GM19324 (cell line): ENCODE measurements at regions not wholly inside any gene's neighbourhood (a gene's known extent, or its start where the extent isn't known, plus 50 kb on each side); places are given as distances from the start of the nearest gene placed in this dataset.

Source experiments
- ATAC-seq: cut with Tn5 transposase; IDR thresholded peaks from one replicate; pipeline ENCODE4 v1.9.1; 2021; ENCODE audit warnings: mild to moderate bottlenecking, moderate library complexity; ENCODE audit not compliant: unreplicated experiment, low FRiP score

GRCh38 chr2:138171244-138171643 is 207.0 kb downstream of the HNMT start:
- ATAC-seq, result no peak

DNA sequence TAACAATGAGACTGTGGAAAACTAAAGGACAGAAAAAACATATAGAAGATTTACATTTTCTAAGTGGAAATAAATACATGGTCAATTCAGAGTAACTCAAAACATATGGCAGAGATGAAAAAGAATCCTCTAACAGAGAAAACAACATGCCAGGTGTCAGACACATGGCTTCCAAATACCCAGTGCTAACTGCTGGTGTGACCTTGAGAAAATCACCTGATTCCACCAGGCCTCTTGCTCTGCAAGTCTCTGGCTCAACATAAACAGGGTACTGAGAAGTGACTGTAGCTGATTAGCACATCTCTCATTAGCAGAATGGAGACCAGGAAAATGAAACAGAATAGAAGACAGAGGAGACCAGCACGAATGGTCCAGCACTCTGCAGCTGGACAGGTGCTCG is 210.8 kb downstream of the HNMT start:
- no peak for ATAC-seq

- no peak for ATAC-seq
Measured at GRCh38 chr2:138176862-138177439, 212.7 kb downstream of the HNMT start.

- no peak for ATAC-seq
Measured at GRCh38 chr2:138177693-138178092, 213.4 kb downstream of the HNMT start.

DNA sequence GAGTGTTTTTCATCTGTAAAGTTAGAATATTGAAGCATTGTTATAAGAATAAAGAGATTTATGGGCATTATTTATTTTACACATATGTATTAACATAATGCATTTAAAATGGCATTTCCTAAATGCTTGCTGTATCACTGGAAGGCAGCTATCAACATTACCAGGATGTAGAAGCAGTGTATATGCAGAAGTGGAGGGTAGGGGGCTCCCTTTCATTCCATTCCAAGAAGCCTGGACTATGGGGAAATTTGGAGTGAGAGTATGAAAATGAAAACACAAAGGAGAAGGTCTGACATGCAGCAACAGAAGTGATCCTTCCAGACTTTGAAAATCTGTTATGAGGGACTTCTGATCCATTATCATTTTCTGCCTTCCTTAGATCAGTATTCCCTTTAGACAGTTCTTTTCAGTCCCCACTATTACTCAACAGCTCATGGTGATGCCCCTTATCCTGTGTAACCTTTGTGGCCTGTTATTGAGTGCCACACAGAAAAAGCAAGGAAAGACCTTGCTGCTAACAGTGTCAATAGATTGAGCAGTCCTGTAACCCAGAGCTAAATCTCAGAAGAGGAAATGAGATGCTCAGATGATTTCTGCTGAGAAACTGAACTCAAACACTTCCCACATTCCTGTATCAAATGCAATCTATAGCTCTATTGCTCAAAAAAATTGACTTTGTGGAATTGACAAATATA is 216.6 kb downstream of the HNMT start:
- ATAC-seq, result no peak

DNA sequence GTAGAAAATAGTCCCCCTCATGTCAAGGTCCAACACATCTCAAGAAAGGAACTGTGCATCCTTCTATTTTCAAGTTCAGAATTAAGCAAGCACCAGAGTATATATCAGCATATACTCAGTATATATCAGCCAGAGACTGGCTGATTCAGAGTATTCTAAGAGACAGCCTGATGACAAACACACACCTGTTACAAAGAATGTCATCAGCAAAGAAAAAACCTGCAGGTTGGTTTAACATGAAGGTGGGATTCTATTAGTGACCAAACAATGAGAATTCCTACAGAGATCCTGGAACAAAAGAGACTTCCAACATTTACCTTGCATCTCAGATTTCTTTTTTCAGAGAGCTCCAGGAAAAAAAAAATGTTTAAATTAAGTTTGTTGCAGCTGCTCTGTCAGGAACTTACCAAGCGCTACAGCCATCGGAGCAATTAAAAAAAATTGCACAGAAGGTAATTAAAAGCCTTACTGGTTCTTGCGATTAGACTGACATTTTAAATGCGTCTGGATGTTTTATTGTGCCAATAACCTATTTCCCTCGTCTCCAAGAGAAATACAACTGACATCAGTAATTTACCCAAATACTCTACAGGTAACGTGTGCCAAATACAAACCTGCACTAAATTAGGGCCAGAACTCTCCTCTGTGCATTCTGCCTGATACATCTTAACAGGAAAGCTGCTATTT is 218.1 kb downstream of the HNMT start:
- no peak for ATAC-seq

GRCh38 chr2:138182937-138183312 is 218.7 kb downstream of the HNMT start:
- no peak for ATAC-seq

DNA sequence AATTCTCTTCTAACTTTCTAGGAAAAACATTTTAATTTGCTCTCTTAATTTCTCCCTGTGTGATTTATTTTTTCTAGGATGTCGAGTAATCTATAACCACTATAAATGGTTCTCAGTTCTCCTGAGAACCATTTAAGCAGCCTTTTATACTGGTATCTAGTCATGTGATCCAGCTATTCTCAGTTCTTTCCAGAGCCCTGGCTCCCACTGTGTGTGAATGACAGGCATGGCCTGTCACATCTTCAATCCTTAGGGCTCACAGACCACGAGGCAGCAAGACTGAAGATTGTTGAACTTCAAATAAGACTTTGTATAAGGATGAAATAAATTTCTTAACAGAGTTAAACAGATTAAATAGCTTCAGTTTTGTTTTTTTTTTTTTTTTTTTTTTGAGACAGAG is 219.4 kb downstream of the HNMT start:
- no peak for ATAC-seq

DNA sequence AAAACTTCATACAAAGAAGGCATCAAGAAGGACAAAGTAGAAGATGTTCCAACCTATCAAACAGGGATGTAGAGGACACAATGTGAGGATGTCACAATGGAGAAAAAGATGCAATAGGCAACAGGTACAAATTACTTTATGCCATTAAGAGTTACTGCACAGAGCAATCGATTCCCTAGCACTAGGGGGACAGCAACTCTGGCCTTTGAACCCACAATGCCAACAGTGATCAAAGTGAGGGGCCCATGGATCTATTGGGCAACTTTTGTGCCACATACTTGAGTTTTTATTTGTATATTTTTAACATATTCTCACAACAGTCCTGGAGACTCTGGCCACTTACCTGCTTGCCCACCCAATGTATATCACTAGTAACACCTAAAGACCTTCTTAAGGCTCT is 220.2 kb downstream of the HNMT start:
- ATAC-seq, result no peak

DNA sequence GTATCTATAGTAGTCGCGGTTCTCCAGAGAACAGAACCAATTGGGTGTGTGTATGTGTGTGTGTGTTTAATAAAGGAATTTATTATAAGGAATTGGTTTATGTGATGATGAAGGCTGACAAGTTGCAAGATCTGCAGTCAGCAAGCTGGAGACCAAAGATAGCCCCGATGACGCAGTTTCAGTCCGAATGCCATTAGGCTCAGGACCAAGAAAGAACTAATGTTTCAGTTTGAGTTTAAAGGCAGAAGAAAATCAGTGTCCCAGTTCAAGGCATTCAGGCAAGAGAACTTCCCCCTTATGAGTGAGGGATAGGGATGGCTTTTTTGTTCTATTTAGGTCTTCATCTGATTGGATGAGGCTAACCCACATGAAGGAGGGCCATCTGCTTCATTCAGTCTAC is 221.6 kb downstream of the HNMT start:
- no peak for ATAC-seq

DNA sequence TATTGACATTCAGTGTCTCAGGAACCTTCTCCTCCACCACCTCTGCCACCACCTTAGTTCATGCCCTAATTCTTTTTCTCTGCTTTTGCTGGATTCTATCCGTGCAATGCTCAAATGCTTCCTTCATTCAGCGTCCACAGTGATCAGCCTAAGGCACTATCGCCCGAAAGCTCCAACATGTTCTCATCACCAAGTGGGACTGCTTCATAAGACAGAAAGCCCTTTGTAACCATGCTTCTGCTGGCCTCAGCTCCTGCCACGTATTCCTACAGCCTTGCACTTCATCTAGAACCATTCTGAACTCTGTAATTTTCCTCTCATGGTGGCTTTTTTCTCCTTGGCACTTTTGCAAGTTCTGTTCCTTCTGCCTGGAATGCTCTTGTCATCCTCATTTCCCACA is 222.9 kb downstream of the HNMT start:
- ATAC-seq, result no peak

- no peak for ATAC-seq
Measured at GRCh38 chr2:138190999-138191398, 226.7 kb downstream of the HNMT start.

DNA sequence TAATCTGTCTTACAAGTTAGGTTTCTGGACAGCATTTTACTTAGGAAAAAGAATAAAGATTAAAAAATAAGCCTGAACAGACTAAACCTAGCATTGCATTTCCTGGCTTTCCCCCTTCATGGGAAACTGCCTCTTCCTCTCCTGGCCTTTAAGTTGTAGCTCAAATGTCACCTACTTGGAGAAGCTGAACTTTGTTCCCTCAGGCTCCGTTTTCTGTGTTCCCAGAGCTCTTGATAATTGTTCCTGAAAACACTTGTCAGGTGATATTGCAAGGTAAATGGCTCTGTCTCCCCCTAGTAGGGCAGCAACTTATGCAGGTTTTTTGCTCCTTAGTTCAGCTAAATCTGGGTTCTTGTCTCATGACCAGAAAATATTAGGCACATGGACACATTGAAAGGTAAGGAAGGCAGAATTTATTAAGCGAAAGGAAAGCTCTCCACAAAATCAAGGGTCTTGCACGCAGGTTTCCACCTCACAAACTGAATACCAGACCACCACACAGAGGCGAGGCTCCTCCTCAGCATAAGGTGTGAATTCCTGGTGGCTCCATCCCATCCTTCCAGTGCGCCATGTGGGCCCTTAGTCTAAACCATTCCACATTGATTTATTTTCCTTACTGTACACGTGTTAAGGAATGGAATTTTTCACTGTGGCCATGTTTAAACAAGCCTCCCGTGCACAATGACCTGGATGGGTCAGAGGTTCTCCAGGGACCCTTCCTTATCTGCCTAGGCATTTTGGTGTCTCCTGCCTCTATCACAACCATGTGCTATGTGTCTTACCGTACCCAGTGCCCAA is 229.3 kb downstream of the HNMT start:
- no peak for ATAC-seq

DNA sequence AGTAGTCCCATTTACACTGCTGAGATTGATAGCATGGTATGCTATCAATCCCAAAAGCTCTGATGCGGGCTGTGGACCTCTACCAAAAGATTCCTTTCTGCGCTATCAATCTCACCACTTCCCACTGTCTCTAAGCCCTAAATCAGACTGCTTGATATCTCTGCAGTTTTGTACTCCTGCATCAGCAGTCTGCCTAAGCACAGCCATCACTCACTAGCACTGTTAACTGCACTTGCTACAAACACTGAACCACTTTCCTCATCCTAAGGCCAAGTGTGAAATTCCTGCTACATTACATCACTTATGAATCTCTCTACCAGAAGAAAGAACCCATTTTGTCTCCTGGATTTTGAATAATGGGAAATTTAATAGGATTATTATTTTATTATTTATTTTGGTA is 237.0 kb downstream of the HNMT start:
- ATAC-seq, result no peak

- no peak for ATAC-seq
Measured at GRCh38 chr2:138202762-138203161, 238.5 kb downstream of the HNMT start.

GRCh38 chr2:138205281-138205680 is 241.0 kb downstream of the HNMT start:
- ATAC-seq, result no peak

DNA sequence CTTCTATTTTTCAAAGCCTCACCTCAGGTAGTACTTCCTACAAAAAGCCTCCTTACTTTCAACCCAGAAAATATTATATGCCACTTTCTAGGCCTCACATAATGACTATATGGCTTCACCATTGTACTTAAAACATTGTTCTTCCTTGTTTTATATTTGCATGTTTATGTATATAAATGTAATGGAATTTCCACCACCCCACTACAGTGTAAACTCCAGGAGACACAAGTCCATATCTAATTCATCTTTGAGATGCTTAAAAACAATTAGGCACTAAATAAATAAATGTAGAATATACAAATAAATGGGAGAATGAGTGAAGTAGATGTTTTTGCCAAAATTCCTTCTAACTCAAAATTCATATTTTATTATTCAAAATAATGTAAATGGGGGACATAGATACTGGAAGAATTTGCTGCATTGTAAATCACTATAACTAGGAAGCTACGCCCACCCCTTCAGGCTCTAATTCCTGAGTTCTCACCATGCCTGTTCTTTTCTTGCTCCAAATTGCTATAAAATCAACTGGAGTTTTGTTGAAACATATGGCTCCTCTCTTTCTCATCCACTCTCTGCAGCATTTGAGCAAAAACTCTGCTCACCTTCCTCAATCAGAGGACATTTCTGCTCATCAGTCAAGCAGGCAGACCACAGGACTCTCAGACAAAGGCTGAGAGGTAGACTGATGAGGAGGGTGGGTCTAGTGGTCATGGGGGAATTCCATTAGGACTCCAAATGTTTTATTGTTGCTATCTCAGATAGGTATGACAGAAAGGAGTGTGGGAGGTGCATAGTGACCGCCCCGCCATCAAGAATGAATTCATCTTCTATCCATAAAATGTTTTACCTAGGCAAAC is 243.0 kb downstream of the HNMT start:
- ATAC-seq, result no peak

GRCh38 chr2:138209009-138209408 is 244.7 kb downstream of the HNMT start:
- ATAC-seq, result no peak

DNA sequence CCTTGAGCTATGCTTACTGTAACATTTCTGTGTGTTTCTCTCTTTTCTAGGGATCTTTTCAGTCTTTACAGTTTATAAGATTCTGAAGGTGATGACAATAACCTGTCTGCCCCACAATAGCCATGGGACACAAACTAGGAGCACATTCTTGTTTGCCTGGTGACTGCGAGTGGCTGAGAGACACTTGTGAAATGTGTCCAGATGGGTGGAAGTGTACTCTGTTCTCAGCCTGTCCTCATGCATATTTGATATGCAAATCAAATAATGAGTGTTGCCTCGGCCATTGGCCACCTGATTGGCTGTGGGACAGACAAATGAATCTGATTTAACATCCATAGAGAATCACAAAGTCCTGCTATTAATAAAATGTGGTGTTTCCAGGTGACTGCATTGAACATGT is 246.2 kb downstream of the HNMT start:
- no peak for ATAC-seq

- no peak for ATAC-seq
Measured at GRCh38 chr2:138212434-138212833, 248.2 kb downstream of the HNMT start.
